GM21447 (cell line): ENCODE measurements at regions not wholly inside any gene's neighbourhood (a gene's known extent, or its start where the extent isn't known, plus 50 kb on each side); places are given as distances from the start of the nearest gene placed in this dataset.
"Not testable (repeated sequence)": the region's sequence is repeated elsewhere in the genome, so short reads cannot be mapped to it uniquely, and the experiment has no call there.

Experiments used
- ATAC-seq: cut with Tn5 transposase; IDR thresholded peaks from one replicate; pipeline ENCODE4 v1.9.1; 2021; ENCODE audit not compliant: unreplicated experiment

GRCh38 chrX:51148848-51149247 lies 183.8 kb upstream of the NUDT10 start:
- no peak for ATAC-seq

- ATAC-seq = no peak
Measured at GRCh38 chrX:51151734-51152133, 180.9 kb upstream of the NUDT10 start.

GRCh38 chrX:51155157-51155556 lies 177.5 kb upstream of the NUDT10 start:
- no peak for ATAC-seq

GRCh38 chrX:51155566-51155965 lies 177.1 kb upstream of the NUDT10 start:
- no peak for ATAC-seq

GRCh38 chrX:51158231-51158630 lies 174.4 kb upstream of the NUDT10 start:
- ATAC-seq = no peak

- ATAC-seq = not testable (repeated sequence)
Measured at GRCh38 chrX:51159378-51159777, 173.2 kb upstream of the NUDT10 start.

GRCh38 chrX:51163730-51164129 lies 168.9 kb upstream of the NUDT10 start:
- no peak for ATAC-seq

GRCh38 chrX:51178356-51178900 lies 154.2 kb upstream of the NUDT10 start:
- ATAC-seq = not testable (repeated sequence)

GRCh38 chrX:51179805-51180204 lies 152.8 kb upstream of the NUDT10 start:
- not testable (repeated sequence) for ATAC-seq

- ATAC-seq = no peak
Measured at GRCh38 chrX:51182545-51182944, 150.1 kb upstream of the NUDT10 start.

- ATAC-seq = no peak
Measured at GRCh38 chrX:51192104-51192503, 140.5 kb upstream of the NUDT10 start.

- no peak for ATAC-seq
Measured at GRCh38 chrX:51215266-51215665, 117.4 kb upstream of the NUDT10 start.

- no peak for ATAC-seq
Measured at GRCh38 chrX:51215856-51216255, 116.8 kb upstream of the NUDT10 start.

- ATAC-seq = no peak
Measured at GRCh38 chrX:51242212-51242611, 90.4 kb upstream of the NUDT10 start.

- no peak for ATAC-seq
Measured at GRCh38 chrX:51257490-51257889, 75.1 kb upstream of the NUDT10 start.

- ATAC-seq = not testable (repeated sequence)
Measured at GRCh38 chrX:51262271-51262670, 70.4 kb upstream of the NUDT10 start.

GRCh38 chrX:51272638-51273037 lies 60.0 kb upstream of the NUDT10 start:
- no peak for ATAC-seq

GRCh38 chrX:51281758-51282318 lies 50.8 kb upstream of the NUDT10 start:
- no peak for ATAC-seq
